Fibroblast of upper back skin (primary cell): ENCODE measurements at regions not wholly inside any gene's neighbourhood (a gene's known extent, or its start where the extent isn't known, plus 50 kb on each side); places are given as distances from the start of the nearest gene placed in this dataset.
"Not testable (repeated sequence)": the region's sequence is repeated elsewhere in the genome, so short reads cannot be mapped to it uniquely, and the experiment has no call there.

ENCODE experiments used
- DNase-seq: peaks from one replicate; pipeline ENCODE4 v3.0.0-alpha.2; 2013

DNA sequence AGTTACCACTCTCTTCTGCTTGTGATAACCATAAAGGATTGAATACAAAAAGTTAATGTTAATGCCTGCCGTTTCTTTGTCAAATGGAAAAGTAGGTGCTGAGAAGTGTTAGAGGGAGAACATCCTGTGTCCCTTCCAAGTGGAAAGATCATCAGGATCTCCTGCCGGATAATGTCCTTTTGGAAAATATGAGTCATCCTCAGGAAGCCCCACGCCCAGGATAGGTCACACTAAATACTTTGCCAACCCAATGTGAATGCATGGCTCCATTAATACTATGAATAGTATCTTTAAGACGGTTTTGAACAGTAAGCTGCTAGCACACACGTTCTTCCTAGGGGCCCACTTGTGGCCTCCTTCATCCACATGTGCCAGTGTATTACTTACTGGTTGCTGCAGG, 279.5 kb downstream of the ZNF326 start:
- no peak for DNase-seq

DNA sequence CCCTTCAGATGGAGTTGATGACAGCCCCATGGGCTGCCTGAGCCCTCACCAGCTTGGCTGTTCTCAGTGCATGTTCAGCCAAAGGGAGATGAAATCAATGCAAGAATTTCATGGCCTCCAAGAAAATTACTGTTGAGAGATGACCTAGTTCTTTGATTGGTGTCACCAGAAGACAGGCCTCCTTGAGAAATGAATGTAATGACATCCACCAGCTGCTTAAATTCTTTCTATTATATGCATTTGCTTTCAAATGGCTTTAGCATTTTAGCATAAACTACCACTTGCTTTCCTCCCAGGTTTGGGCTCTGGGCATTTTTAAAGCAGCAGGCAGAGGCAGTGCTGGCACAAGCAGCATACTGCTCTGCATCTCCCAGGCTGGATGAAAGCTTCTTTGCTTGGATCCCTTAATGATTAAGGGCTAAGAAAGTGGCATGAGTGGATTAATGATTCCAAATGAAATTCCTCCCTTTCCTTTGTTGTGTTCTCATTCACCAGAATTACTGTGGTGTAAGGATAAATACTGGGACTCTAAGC, 278.4 kb downstream of the ZNF326 start:
- DNase-seq = no peak

DNA sequence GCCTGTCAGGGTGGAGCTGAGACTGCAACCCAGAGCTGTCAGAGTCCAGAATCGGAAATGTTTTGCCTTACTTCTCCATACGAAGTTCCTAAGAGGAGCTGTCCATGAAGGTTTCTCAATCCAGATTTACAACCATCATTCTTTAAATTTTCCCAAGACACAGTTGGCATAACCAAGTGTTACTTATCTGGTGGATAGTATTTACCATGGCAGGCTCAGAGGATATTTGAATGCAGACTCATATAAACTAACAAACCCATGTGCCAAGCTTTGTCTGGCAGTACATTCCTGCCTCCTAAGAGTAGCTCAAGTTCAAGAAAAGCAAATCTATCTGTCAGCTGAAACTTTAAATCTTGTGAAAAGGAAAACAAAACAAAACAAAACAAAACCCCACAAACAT, 267.9 kb downstream of the ZNF326 start:
- no peak for DNase-seq

DNA sequence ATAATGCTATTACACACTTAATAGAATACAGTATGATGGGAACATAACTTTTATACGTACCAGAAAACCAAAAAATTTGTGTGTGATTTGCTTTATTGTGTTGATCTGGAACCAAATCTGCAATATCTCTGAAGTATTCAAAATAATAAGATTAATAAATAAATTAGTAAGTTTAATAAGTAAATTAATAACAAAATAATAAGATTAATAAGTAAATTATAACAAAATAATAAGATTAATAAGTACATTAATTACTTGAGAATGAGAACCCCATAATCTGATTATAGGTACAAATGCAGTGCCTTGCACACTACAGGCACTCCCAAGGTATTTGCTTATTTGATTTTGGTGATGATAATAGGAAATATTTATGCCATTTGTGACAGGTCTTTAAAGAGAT, 267.4 kb downstream of the ZNF326 start:
- no peak for DNase-seq

DNA sequence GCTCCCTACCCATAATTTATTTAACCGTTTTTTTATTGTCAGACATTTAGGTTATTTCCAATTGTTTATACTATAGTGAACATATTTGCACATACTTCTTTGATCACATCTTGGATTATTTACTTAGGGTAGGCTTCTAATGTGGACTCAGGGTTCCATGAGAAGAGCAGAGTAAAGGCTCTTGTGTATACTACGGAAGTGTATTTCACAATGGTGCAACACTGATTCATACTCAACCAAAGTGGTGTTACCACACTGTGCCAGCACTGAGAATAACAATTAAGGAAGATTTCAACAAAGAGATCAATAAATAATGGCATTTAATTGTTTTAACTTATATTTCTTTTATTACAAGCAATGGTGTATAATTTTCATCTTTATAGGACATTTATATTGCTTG, 251.2 kb downstream of the ZNF326 start:
- DNase-seq = no peak

DNA sequence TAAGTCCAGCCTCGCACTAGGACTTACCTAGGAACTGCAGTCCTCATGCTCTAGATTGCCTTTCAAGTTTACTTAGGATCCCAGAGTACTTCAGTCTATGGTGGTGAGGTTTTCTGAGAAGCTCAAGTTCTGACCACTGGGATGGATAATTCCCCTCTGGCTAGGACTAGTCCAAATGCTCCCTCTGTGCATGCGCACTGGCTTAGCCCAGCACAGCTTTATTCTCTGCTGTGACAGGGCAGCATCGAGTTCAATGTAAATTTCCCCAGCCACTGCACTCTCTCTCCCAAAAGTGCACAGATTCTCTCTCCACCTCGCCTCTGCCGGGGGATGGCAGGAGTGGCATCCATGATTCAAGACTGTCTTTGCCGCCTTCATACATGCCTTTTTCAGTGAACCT, 241.6 kb downstream of the ZNF326 start:
- DNase-seq = no peak

DNA sequence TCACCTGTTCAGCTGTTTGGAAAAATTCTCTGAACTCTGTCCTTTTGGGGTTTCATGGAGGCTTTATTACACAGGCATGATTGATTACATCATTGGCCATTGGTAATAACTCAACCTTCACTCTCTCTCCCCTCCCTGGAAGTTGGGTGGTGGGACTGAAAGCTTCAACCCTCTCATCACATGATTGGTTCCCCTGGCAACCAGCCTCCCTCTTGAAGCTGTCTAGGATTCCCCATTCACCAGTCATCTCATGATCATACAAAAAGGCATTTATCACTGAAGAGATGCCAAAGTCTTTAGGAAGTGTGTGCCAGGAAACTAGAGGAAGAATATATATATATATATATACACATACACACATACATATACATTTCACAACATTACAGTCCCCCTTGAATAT, 228.5 kb downstream of the ZNF326 start:
- DNase-seq = no peak

DNA sequence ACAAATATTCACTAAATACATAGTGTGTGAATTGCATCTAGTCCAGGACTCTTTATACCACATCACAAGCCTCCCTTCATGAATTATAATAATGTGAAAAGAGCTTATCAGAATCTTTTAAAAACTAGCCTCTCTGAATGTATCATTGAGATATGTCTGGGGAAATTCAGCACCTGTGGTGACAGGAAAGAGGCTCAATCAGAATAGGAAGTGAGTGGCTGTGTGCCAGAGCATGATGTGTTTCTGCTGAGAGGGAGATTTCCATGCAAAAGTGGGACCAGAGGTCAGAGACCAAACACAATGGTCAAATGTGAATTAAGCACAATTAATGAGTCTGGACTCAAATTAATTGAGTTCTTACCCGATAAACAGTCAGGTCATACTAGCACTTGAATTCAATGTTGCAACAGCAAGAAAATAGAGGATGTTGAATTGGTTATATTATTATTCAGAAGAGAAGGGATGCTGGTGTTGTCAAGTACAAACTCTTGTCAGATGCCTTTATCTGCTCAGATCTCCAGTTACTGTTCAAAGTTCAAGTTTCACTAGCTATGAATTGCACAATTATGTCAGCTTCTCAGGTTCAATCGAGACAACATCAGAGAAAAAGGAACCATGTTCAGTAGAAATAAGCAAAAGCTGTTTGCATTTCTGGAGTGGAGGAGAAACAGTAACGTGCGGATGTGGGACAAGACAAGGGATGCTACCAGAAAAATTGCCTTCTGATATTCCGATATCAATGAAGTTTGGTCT, 226.2 kb downstream of the ZNF326 start:
- DNase-seq = no peak

DNA sequence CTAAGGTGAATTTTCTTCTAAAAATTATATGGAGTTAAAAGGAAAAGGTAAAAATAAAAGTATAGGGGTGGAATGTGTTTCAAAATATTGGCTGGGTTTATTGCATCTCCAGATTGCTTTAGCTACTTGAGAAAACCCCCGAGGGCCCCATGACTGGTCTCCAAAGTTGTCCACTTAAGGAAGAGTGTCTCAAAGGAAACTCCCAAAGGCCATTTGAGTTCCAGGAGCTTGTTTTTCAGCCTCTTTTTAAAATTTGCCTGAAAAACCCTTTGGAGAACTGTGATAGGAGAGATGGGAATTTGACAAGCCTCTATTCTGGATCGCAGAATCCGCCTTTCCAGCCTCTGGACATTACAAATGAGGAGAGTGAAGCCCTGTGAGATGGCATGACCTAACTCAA, 225.6 kb downstream of the ZNF326 start:
- DNase-seq = no peak

DNA sequence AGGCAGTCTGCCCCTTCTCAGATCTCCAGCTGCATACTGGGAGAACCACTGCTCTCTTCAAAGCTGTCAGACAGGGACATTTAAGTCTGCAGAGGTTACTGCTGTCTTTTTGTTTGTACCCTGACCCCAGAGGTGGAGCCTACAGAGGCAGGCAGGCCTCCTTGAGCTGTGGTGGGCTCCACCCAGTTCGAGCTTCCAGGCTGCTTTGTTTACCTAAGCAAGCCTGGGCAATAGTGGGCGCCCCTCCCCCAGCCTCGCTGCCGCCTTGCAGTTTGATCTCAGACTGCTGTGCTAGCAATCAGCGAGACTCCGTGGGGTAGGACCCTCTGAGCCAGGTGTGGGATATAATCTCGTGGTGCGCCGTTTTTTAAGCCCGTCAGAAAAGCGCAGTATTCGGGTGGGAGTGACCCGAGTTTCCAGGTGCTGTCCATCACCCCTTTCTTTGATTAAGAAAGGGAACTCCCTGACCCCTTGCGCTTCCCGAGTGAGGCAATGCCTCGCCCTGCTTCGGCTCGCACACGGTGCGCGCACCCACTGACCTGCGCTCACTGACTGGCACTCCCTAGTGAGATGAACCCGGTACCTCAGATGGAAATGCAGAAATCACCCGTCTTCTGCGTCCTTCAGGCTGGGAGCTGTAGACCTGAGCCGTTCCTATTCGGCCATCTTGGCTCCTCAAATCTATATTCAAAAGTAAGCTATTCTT, 224.4 kb downstream of the ZNF326 start:
- not testable (repeated sequence) for DNase-seq

DNA sequence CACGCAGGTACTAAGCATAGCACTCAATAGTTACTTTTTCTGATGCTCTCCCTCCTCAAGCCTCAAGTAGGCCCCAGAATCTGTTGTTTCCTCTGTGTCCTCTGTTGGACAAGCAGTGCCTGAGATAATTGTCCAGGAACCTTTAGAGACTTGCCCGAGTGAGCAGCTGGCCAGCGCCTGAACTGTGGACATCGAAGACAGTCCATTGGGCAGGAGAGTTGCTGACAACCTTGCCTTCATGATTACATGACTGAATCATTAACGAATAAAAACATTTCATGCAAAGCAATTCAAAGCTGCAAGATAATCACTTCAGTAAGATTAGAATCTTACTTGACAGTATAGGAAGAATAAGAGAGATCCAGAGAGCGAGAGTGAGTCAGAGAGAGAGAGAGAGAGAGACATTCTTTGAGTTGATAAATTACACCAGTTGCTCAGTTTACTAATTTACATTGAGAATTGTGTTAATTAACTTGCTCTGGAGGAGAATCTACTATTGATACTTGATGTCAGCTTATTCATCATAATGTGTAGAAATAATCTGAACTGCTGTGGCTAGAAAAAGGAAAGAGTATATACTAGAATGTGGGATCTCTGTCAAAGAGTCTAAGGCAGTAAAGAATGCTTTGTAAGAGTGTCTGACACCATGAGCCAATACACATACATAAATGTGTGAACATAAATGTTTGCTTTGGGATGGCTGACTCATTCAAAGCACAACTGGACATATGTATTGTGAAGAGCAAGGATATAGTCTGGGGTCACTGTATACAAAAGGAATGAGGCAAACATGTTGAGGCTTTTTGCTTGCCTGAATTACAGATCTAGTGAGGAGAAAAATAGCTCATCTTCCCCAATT, 216.0 kb downstream of the ZNF326 start:
- DNase-seq = no peak

DNA sequence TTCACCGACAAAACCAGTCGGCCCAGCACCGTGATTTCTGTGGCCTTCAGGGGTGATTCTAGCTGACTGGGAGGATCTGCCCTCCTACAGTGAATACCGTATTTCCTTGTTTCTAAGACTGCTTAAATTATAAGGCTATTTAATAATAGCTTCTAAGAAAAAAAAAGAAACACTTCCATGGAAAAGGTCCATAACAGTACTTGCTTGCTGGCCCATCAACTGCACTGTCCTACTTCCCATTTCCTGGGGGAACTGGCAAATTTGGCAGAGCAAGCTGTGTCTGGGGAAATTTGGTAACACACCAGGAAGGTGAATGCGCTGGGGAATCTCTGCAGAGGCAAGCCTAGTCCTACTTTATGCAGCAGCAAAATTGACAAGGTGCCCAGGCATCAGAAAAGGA, 214.0 kb downstream of the ZNF326 start:
- DNase-seq = no peak

DNA sequence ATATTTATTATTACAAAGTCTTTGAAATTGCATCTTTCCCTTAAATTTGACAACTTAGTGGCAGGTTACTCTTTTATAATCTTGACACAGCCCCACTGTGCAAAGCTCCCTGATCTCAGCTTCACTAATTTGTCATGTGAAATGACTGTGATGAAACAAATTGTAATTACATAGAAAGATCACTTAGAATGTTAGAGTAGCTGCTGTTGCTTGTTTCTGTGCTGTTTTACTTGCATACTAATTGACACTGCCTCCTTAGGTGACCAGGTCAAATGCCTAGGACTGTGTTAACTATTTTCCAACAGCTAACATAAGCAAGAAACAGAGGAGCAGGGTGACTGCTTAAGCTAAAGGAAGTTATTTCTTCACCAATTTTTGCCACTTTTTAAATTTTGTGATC, 211.3 kb downstream of the ZNF326 start:
- DNase-seq = no peak

DNA sequence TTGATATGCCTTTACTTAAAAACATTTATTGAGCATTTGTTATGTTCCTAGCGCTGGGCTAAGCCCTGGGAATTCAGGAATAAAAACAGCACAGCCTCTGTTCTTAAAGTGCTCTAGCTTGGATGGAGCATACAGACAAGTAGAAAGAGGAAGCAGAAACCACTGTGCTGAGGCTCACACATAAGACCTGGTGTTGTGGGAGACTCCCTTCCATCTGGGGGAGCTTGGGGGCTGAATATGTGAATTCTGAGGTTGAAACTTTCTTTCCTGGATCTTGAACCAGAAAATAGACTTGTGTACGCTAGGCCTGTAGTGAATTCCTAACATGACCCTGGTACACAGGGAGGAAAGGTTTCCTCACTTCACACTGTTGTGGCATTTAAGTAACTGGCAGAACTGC, 209.9 kb downstream of the ZNF326 start:
- no peak for DNase-seq

DNA sequence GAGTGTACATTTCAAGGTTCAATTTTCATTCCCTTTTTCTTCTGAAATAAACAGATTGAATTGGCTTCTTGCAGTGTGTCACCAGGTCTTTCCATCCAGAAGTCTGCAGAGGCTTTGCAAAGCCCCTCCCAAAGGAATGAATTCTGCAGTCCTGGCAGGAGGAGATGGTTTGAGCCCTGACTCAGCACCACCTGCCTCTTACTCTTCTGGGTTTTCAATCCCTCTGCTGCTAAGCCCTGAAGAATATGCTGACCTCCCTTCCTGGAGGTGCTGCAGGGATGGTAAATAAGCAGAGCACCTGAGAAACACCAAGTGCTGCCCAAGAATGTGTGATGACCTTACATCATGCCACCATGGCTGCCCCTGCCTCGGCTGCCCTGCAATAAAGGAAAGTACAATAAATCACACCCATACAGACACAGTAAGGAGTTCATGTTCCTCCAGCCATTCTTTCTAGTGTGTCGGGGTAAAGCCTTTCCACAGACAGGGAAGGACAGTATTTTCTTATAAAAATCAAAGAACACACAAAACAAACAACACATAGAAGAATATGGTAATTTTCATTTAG, 209.2 kb downstream of the ZNF326 start:
- DNase-seq = no peak

DNA sequence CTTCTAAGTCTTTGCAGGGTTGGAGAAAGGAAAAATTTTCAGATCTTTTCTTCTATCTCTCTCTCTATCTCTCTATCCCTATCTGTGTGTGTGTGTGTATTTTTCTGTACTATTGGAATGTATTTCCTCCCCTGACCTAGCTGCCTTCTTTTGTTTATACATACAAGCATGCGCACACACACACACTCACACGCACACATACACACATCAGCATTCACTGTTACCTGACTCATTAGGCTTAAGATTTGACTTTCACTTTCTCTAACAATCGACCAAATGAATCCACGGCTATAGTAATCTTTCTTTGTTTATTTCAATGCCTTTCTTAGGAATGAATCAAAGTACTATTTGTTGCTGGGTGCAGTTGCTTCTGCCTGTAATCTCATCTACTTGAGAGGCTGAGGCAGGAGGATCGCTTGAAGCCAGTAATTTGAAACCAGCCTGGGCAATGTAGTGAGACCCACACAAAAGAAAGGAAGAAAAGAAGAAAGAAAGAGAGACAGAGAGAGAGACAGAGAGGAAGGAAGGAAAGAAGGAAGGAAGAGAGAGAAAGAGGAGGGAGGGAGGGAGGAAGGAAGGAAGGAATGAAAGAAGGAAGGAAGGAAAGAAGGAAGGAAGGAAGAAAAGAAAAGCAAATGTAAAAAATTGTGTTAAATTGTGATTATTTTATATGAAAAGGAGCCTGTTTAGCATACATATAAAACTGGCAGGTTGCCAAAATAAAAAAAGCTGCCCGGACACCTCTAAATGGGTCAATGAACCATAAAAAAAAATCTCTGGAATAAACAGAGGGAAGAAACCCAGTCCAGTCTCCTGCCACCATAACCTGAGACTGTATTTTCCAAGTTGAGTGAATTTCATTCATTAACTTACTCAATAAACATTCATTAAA, 206.8 kb downstream of the ZNF326 start:
- DNase-seq = no peak

DNA sequence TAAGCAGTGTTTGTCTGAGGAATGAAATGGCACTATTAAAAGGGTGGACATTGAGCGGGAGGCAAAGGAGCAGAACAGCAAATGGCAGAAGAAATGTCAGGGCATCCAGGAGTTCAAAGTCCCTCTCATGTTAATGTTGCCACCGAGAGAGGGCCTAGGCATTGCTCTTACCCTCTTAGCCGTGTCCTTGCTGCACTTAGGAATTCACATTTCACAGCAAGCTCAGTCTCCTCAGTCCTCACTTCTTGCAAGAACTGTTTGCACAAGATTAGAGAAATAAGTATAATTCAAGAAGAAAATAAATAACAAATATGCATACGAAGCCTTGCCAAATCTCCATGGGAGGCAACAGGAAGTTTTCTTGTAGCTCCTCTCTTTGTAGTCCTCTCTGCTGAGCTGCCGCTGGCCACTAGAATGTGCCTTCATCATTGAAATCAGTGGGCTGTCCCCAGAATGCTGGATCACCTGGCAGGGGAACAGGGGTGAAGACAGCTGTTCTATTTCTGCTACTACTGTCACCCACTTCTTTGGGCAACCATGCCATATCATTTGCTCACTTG, 205.8 kb downstream of the ZNF326 start:
- DNase-seq = no peak

DNA sequence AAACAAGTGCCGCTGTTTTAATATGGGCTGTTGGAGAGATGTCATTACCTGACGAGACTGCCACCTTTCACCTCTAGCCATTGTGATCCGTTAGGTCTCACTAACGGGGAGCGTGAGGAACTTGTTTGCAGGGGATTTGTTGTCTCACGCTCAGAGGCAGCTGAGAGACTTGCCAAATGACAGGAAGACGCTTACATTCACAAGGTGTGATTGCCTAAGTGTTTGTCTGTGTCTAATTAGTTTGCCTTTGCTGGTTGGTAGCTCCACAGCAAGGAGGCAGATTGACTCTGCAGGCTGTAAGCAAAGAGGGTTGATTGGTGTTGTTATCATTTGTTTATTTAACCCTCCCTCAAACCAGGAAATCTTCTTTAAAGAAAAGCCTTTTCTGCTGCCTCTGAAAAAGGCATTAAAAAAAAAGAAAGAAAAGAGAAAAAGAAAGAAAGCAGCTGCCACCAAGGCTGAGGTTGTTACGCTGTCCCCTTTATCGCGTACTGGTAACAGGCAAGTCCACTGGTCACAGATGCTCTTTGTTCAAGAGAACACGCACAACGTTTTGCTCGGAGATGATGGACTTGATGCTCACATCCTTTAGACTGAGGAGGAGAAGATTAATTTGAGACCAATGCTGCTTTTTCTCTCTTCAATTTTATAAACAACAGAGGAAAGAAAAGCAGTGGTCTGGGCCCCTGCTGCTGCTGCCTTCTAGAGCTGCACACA, 203.9 kb downstream of the ZNF326 start:
- DNase-seq = no peak

DNA sequence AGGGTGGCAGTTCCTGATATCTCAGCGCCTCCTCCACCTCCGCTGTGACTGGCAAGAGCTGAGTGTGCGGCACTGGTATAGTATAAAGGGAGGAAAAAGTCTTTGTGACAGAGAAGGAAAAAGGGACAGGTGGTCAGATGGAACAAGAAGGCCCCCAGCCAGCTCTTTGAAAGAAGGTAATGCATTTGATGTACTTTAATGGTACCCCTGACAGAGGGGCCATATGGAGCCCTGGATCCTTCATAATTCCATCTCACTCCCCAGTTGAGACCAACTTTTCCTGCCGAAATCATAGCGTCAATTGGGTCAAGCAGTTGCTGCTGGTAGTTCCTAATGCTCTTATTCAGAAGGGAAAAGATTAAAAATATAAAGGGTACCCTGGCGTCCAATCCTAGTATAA, 198.2 kb downstream of the ZNF326 start:
- no peak for DNase-seq

DNA sequence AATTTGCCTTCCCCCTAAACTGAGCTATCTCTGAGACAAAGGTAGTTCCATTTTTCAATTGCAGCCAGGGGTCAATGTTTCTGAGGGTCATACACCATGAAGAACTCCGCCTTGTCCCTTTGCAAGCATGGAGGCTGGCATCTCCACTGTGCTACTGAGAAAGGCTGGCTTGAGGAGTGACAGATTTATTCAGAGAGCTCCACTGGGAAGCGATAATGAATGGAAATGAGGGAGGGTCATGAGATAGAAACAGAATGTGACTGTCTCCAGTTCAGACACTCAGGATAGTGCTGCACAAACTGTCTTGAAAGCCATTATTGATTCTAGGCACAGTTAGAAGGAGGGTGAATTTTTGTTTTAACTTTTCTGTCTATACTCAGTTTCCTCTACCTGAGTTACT, 197.5 kb downstream of the ZNF326 start:
- DNase-seq = no peak

DNA sequence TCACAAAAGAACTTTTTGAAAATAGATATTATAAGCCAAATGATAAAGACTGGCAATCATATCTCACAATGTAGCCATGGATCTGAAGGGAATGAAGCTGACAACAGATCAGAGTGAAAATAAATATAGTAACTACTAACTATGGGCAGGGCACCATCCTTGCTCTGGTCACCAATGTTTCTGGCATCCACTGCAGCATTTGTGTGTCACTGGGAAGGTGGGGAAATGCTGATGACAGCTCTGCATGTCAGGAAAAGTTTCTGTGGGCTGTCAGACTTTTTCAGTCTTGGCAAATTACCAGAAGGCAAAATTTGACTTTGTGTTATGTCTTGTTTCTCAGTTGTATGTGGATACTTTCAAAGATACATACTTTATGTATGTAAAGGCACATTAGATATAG, 195.6 kb downstream of the ZNF326 start:
- DNase-seq = no peak
